ENCODE measurements at regions not wholly inside any gene's neighbourhood (a gene's known extent, or its start where the extent isn't known, plus 50 kb on each side); places are given as distances from the start of the nearest gene placed in this dataset.

DNA sequence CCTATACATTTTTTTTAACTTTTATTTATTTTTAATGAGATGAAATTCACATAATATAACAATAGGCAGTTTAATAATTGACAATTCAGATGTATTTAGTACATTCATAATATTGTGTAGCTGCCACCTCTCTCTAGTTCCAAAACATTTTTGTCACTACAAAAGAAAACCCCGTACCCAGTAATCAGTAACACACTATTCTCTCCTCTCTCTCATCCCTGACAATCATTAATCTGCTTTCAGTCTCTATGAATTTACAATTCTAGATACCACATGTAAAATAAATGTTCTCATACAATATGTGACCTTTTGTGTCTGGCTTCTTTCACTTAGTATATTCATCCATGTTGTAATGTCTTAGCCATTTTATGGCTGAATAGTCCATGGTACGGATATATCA lies 244.8 kb upstream of the DMRT1 start:
- TF ChIP-seq, protein P1, sequence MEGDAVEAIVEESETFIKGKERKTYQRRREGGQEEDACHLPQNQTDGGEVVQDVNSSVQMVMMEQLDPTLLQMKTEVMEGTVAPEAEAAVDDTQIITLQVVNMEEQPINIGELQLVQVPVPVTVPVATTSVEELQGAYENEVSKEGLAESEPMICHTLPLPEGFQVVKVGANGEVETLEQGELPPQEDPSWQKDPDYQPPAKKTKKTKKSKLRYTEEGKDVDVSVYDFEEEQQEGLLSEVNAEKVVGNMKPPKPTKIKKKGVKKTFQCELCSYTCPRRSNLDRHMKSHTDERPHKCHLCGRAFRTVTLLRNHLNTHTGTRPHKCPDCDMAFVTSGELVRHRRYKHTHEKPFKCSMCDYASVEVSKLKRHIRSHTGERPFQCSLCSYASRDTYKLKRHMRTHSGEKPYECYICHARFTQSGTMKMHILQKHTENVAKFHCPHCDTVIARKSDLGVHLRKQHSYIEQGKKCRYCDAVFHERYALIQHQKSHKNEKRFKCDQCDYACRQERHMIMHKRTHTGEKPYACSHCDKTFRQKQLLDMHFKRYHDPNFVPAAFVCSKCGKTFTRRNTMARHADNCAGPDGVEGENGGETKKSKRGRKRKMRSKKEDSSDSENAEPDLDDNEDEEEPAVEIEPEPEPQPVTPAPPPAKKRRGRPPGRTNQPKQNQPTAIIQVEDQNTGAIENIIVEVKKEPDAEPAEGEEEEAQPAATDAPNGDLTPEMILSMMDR (IDR thresholded peaks at IDR 0.05), result no peak
- TF ChIP-seq EZH2phosphoT487 (IDR thresholded peaks at IDR 0.05), result no peak
- no peak for TF ChIP-seq EZH2 (IDR thresholded peaks at IDR 0.05)
